Esophagus squamous epithelium (tissue), 5 donors: ENCODE measurements at regions not wholly inside any gene's neighbourhood (a gene's known extent, or its start where the extent isn't known, plus 50 kb on each side); places are given as distances from the start of the nearest gene placed in this dataset.

Experiments
- DNase-seq: peaks from one replicate; lab custom pipeline; 2025; lab: John Stamatoyannopoulos, UW
- H3K27ac ChIP-seq, 4 donors: fragments of 200-600 bp; sonication (generic); one replicate each; pipeline ENCODE4 v1.5.1; 2016 to 2019; ENCODE audit warnings: mild to moderate bottlenecking in 1 of 4
- H3K27me3 ChIP-seq, 4 donors: fragments of 200-600 bp; sonication (generic); 1 replicate in 3 of 4; 2 replicates in 1 of 4; pipeline versions ENCODE4 v1.5.1 to v1.6.0; 2017 to 2021; ENCODE audit warnings: antibody characterized with exemption in 1 of 4
- H3K36me3 ChIP-seq, 3 donors: fragments of 200-600 bp; sonication (generic); one replicate each; pipeline ENCODE4 v1.5.1; 2016 to 2019
- H3K4me1 ChIP-seq, 3 donors: fragments of 200-600 bp; sonication (generic); one replicate each; pipeline ENCODE4 v1.5.1; 2017 to 2019
- H3K4me3 ChIP-seq, 4 donors: fragments of 200-600 bp; sonication (generic); 1 replicate in 3 of 4; 2 replicates in 1 of 4; pipeline ENCODE4 v1.5.1; 2016 to 2019; ENCODE audit warnings: mild to moderate bottlenecking in 2 of 4, moderate library complexity in 1 of 4
- H3K9me3 ChIP-seq, 3 donors: fragments of 200-600 bp; sonication (generic); one replicate each; pipeline ENCODE4 v1.5.1; 2016 to 2019
- POLR2A ChIP-seq, 4 donors: fragments of 450-650 bp; IDR thresholded peaks; one replicate each; pipeline ENCODE4 v1.6.1; 2017; ENCODE audit warnings: antibody characterized with exemption in 4 of 4, mild to moderate bottlenecking in 4 of 4, moderate library complexity in 3 of 4
- WGBS, 2 donors: methylation state at CpG; one replicate each; pipeline ENCODE4 v1.1.5; 2018; 5-methylcytosine and 5-hydroxymethylcytosine counted together
- intact Hi-C: fragments of 100-400 bp; cut with DNase I; formaldehyde crosslinking; loops from one replicate; pipeline ENCODE4 v1.15.0; 2022
- TF ChIP-seq, protein P1 (sequence below), 6 experiments: fragments of 450-650 bp in 4 of 6; fragments of 200-600 bp in 2 of 6; sonication (generic) in 2 of 6; IDR thresholded peaks; one replicate each; pipeline ENCODE4 v1.5.1; 2016 to 2019; ENCODE audit warnings: antibody characterized with exemption in 6 of 6, mild to moderate bottlenecking in 4 of 6, moderate library complexity in 4 of 6
- donor health status: DM: yes; HTN: yes; CAD: no.

DNA sequence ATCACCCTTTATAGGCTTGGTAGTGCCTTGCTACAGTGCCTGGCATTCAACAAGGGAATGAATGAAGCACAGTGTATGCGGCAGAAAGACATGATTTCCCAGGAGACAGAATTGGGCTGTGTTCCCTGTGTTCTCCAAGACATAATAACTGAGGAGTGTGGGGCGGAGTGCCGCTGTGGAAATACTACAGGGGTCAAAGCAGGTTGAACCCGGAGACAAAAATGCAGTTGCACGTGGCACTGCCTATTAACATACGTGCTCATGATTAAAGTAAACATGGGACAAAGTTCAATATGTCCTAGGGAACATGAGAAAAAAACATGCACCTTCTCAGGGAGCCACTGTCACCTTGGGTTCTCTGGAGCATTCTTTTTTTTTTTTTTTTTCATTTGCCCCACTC lies 820.8 kb downstream of the RPA4 start:
- Histone ChIP-seq H3K4me3 (no peak overlapping the region), H3K9me3 (no peaks in the 10 kb centered on the region), H3K36me3 (no peaks in the 10 kb centered on the region), H3K27me3 (no peaks in the 10 kb centered on the region), H3K27ac (no peak overlapping the region), H3K4me1 (no peaks in the 10 kb centered on the region)
- TF ChIP-seq, protein P1, sequence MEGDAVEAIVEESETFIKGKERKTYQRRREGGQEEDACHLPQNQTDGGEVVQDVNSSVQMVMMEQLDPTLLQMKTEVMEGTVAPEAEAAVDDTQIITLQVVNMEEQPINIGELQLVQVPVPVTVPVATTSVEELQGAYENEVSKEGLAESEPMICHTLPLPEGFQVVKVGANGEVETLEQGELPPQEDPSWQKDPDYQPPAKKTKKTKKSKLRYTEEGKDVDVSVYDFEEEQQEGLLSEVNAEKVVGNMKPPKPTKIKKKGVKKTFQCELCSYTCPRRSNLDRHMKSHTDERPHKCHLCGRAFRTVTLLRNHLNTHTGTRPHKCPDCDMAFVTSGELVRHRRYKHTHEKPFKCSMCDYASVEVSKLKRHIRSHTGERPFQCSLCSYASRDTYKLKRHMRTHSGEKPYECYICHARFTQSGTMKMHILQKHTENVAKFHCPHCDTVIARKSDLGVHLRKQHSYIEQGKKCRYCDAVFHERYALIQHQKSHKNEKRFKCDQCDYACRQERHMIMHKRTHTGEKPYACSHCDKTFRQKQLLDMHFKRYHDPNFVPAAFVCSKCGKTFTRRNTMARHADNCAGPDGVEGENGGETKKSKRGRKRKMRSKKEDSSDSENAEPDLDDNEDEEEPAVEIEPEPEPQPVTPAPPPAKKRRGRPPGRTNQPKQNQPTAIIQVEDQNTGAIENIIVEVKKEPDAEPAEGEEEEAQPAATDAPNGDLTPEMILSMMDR (IDR thresholded peaks at IDR 0.05), result no peak
- no peak for TF ChIP-seq POLR2A (IDR thresholded peaks at IDR 0.05)
- no peak for DNase-seq
- WGBS, 2 donors, result 88 to 91% methylated on average over 5 to 6 of the region's 6 CpGs
- intact Hi-C loops, result no loop called here

- no peaks in the 10 kb centered on the region for H3K27me3 ChIP-seq
- H3K27ac ChIP-seq, result no peak overlapping the region
- 100% methylated on average over 1 of the region's 1 CpG; no CpG with 5 or more reads in 1 of the 2 donors for WGBS, 2 donors
- intact Hi-C loops, result no loop called here
- no peaks in the 10 kb centered on the region for H3K9me3 ChIP-seq
- H3K4me3 ChIP-seq, result no peak overlapping the region
- no peaks in the 10 kb centered on the region for H3K4me1 ChIP-seq
- H3K36me3 ChIP-seq, result no peaks in the 10 kb centered on the region
- no peak for DNase-seq
- no peak for TF ChIP-seq POLR2A (IDR thresholded peaks at IDR 0.05)
- TF ChIP-seq, protein P1 (IDR thresholded peaks at IDR 0.05), result no peak
Observed at GRCh38 chrX:97704881-97705280, 821.2 kb downstream of the RPA4 start.

- no peak for TF ChIP-seq POLR2A (IDR thresholded peaks at IDR 0.05)
- TF ChIP-seq, protein P1 (IDR thresholded peaks at IDR 0.05), result no peak
- Histone ChIP-seq H3K36me3 (no peaks in the 10 kb centered on the region), H3K27me3 (no peaks in the 10 kb centered on the region), H3K27ac (no peak overlapping the region), H3K4me1 (no peaks in the 10 kb centered on the region), H3K4me3 (no peak overlapping the region), H3K9me3 (no peaks in the 10 kb centered on the region)
- intact Hi-C loops, result no loop called here
- 83% methylated on average over 2 of the region's 2 CpGs; no CpG with 5 or more reads in 1 of the 2 donors for WGBS, 2 donors
- DNase-seq, result no peak
Observed at GRCh38 chrX:97705936-97706335, 822.2 kb downstream of the RPA4 start.

DNA sequence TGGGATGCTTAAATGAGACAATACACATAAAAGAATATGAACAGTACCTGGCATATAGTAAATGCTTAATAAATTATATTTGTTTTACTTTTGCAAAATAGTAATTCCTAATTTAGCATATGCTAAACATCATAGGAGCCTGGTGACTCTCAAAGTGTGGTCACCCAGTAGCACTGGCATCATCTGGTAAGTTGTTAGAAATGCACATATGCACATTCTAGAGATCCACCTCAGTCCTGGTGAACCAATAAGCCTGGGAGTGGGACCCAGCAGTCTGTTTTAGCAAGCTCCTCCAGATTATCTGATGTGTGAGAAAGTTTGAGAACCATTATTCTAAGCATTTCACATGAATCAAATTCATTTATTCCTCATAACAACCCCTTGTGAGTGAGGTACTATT lies 830.4 kb downstream of the RPA4 start:
- TF ChIP-seq, protein P1 (IDR thresholded peaks at IDR 0.05), result no peak
- no peak for TF ChIP-seq POLR2A (IDR thresholded peaks at IDR 0.05)
- Histone ChIP-seq H3K4me1 (no peaks in the 10 kb centered on the region), H3K27ac (no peak overlapping the region), H3K9me3 (no peaks in the 10 kb centered on the region), H3K4me3 (no peak overlapping the region), H3K36me3 (no peaks in the 10 kb centered on the region), H3K27me3 (no peaks in the 10 kb centered on the region)
- intact Hi-C loops, result no loop called here
- DNase-seq, result no peak

GRCh38 chrX:97728215-97728614 lies 844.5 kb downstream of the RPA4 start:
- no peak for TF ChIP-seq POLR2A (IDR thresholded peaks at IDR 0.05)
- TF ChIP-seq, protein P1 (IDR thresholded peaks at IDR 0.05), result no peak
- DNase-seq, result no peak
- Histone ChIP-seq H3K4me1 (no peaks in the 10 kb centered on the region), H3K4me3 (no peak overlapping the region), H3K27ac (no peak overlapping the region), H3K9me3 (no peaks in the 10 kb centered on the region), H3K27me3 (no peaks in the 10 kb centered on the region), H3K36me3 (no peaks in the 10 kb centered on the region)
- intact Hi-C loops, result no loop called here
- 76 to 96% methylated on average over 2 of the region's 2 CpGs for WGBS, 2 donors
